Calu3 (cell line): ENCODE measurements at regions not wholly inside any gene's neighbourhood (a gene's known extent, or its start where the extent isn't known, plus 50 kb on each side); places are given as distances from the start of the nearest gene placed in this dataset.
A peak's percentile ranks its signal among the peaks of the same experiment; 100 is the strongest.

Experiments used
- BruUV-seq: library from RNA; stranded (reverse); fragments of 400-500 nt; replicated peaks from 2 replicates; lab custom pipeline; 2021; lab: Mats Ljungman, UMichigan
- CTCF ChIA-PET: fragments of 300-600 bp; sonication (Branson Sonifier 250); formaldehyde crosslinking; loops from one replicate; lab custom pipeline; 2022; ENCODE audit warnings: antibody characterized with exemption; lab: Charles Lee
- DNase-seq: peaks from one replicate; pipeline ENCODE4 v3.0.0; 2022
- H3K27ac Mint-ChIP-seq: one replicate; pipeline ENCODE4 v1.8.0; 2022; ENCODE audit warnings: mixed read lengths; ENCODE audit not compliant: unreplicated experiment
- H3K27me3 Mint-ChIP-seq: one replicate; pipeline ENCODE4 v1.8.0; 2022; ENCODE audit warnings: mixed read lengths; ENCODE audit not compliant: unreplicated experiment
- H3K36me3 Mint-ChIP-seq: one replicate; pipeline ENCODE4 v1.8.0; 2022; ENCODE audit warnings: mild to moderate bottlenecking, moderate library complexity, mixed read lengths; ENCODE audit not compliant: insufficient read depth, unreplicated experiment
- H3K4me1 Mint-ChIP-seq: one replicate; pipeline ENCODE4 v1.8.0; 2022; ENCODE audit warnings: mild to moderate bottlenecking, low read depth, mixed read lengths; ENCODE audit not compliant: unreplicated experiment
- H3K4me3 Mint-ChIP-seq: one replicate; pipeline ENCODE4 v1.8.0; 2022; ENCODE audit warnings: mild to moderate bottlenecking, low read depth, moderate library complexity, mixed read lengths; ENCODE audit not compliant: unreplicated experiment
- H3K9me3 Mint-ChIP-seq: one replicate; pipeline ENCODE4 v1.8.0; 2022; ENCODE audit warnings: low read depth, mixed read lengths; ENCODE audit not compliant: unreplicated experiment
- intact Hi-C: fragments of 100-400 bp; cut with micrococcal nuclease; formaldehyde crosslinking; loops from one replicate; pipeline ENCODE4 v1.10.0; 2022; ENCODE audit not compliant: unreplicated experiment
- TF ChIP-seq, protein P1 (sequence below): fragments of 200-600 bp; IDR thresholded peaks from one replicate; pipeline ENCODE4 v1.8.0; 2022; ENCODE audit warnings: antibody characterized with exemption; ENCODE audit not compliant: unreplicated experiment

DNA sequence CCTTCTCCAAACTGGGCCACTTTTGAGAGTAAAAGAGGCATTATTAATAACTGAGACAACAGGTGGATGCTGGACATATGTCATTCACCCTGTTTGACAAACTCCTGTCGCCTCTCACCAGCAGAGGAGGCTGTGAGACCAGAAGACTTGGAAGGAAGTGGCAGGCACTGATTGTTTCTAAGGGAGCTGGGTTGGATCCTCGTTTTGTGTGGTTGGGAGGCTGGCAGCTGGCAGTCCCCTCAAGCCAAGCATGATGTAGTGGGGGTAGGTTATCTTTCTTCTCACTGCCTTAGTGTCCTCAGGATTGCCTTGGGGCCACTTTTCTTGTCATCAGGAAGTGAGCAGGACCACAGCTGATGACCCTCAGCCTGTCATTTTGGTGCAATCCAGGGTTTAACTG, 86.5 kb upstream of the KCNJ15 start:
- H3K36me3 Mint-ChIP-seq: peaks cover 4% of the 10 kb centered on the region
- peak; percentile 52 for DNase-seq
- intact Hi-C loops: loop anchor here (1.0 to 2.0 kb wide), 4 partner anchors 49 to 186 kb away; no protein-coding TSS in a partner anchor
- TF ChIP-seq, protein P1, sequence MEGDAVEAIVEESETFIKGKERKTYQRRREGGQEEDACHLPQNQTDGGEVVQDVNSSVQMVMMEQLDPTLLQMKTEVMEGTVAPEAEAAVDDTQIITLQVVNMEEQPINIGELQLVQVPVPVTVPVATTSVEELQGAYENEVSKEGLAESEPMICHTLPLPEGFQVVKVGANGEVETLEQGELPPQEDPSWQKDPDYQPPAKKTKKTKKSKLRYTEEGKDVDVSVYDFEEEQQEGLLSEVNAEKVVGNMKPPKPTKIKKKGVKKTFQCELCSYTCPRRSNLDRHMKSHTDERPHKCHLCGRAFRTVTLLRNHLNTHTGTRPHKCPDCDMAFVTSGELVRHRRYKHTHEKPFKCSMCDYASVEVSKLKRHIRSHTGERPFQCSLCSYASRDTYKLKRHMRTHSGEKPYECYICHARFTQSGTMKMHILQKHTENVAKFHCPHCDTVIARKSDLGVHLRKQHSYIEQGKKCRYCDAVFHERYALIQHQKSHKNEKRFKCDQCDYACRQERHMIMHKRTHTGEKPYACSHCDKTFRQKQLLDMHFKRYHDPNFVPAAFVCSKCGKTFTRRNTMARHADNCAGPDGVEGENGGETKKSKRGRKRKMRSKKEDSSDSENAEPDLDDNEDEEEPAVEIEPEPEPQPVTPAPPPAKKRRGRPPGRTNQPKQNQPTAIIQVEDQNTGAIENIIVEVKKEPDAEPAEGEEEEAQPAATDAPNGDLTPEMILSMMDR: no peak
- H3K27me3 Mint-ChIP-seq: no peaks in the 10 kb centered on the region
- no peak overlapping the region for H3K27ac Mint-ChIP-seq
- CTCF ChIA-PET: interaction anchor here (0.7 to 3.1 kb wide), 10 partner anchors 47 to 185 kb away, joined by 3 to 73 read pairs (median 5); partner anchors contain the start of gene KCNJ15
- no peak overlapping the region for H3K4me3 Mint-ChIP-seq
- BruUV-seq: no TSS peak
- no peaks in the 10 kb centered on the region for H3K9me3 Mint-ChIP-seq
- peaks cover 27% of the 10 kb centered on the region for H3K4me1 Mint-ChIP-seq

DNA sequence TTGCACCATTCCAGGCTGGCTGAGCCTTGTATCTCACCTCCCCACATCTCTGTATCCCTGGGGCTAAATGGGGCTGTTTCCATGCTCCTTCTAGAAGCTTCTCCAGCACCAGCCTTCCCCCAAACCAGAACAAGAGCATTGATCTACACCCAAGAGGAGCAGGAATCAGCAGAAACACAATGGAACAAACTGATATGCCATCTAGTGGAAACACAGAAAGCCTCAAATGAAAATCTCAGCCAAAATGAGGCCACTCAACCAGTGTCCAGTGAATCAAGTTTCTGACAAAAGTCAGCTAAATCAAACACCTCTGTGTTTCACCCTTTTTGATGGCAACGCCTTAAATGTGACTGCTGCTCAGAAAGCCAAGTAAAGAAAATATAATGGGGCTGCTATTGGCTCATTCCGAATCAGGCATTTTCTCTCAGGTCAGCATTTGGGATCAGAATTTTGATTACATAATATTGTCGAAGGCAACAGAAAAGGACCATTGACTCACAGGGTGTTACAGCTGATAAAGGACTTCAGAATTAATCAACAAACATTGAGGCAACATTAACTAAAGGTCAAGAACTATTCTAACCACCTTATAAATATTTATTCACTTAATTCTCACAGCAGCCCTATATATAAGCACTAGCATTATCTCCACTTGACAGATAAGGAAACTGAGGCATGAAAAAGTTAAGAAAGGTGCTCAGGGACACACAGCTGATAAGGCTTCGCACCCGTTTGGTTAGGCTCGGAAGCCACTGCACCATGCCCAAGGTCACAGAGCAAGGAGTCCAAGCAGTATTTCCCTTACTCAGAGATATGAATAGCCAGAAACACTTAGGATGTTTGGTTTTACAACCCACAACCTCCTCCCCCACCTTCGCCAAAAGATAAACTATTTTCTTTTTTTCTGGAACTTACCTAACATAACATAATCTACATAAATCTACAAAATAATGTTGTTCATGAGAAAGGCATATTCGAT, 85.8 kb upstream of the KCNJ15 start:
- TF ChIP-seq, protein P1: no peak
- intact Hi-C loops: loop anchor here (1.0 to 2.0 kb wide), 4 partner anchors 48 to 185 kb away; no protein-coding TSS in a partner anchor
- Mint-ChIP-seq H3K4me3 (no peak overlapping the region), H3K27me3 (no peaks in the 10 kb centered on the region), H3K36me3 (peaks cover 4% of the 10 kb centered on the region), H3K27ac (peak overlapping the region; percentile 25), H3K9me3 (no peaks in the 10 kb centered on the region), H3K4me1 (peaks cover 27% of the 10 kb centered on the region)
- BruUV-seq: no TSS peak
- DNase-seq: no peak
- CTCF ChIA-PET: interaction anchor here (0.7 to 3.1 kb wide), 13 partner anchors 9 to 184 kb away, joined by 3 to 73 read pairs (median 4); partner anchors contain the start of gene KCNJ15

DNA sequence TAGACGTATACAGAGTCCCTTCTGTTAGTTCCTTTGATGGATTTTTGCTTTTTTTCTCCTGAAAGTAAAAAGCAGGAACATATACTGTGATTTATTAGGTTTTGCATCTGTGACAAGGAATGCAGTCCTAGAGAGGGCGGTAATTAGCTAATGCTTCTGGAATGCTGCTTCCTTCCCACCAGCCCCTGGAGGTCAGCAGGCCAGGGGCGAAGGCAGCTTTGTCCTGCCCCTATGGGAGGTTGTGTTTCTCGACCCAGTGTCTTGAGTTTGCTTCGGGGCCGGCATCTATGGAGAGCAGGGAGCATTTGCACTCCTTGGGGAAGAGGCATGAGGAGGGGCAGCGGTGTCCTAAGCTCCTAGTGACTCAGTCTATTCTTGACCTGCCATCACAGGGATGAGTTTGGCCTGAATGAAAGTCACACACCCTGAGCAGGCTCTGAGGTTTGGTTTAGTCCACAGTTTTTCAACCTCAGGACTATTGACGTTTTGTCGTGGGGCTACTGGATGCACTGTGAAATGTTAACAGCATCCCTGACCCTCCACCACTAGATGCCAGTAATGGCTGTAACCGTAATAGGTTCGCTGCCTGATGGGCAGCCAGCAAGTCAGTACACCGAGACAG, 85.0 kb upstream of the KCNJ15 start:
- Mint-ChIP-seq H3K4me3 (no peak overlapping the region), H3K27ac (peak overlapping the region; percentile 25), H3K27me3 (no peaks in the 10 kb centered on the region), H3K4me1 (peaks cover 27% of the 10 kb centered on the region), H3K36me3 (peaks cover 4% of the 10 kb centered on the region), H3K9me3 (no peaks in the 10 kb centered on the region)
- intact Hi-C loops: loop anchor here (2.0 kb wide), 2 partner anchors 47 to 69 kb away; no protein-coding TSS in a partner anchor
- BruUV-seq: no TSS peak
- TF ChIP-seq, protein P1: no peak
- CTCF ChIA-PET: interaction anchor here (1.0 to 3.1 kb wide), 6 partner anchors 8 to 180 kb away, joined by 3 to 73 read pairs (median 4); no protein-coding TSS in a partner anchor
- peak; percentile 35 for DNase-seq

DNA sequence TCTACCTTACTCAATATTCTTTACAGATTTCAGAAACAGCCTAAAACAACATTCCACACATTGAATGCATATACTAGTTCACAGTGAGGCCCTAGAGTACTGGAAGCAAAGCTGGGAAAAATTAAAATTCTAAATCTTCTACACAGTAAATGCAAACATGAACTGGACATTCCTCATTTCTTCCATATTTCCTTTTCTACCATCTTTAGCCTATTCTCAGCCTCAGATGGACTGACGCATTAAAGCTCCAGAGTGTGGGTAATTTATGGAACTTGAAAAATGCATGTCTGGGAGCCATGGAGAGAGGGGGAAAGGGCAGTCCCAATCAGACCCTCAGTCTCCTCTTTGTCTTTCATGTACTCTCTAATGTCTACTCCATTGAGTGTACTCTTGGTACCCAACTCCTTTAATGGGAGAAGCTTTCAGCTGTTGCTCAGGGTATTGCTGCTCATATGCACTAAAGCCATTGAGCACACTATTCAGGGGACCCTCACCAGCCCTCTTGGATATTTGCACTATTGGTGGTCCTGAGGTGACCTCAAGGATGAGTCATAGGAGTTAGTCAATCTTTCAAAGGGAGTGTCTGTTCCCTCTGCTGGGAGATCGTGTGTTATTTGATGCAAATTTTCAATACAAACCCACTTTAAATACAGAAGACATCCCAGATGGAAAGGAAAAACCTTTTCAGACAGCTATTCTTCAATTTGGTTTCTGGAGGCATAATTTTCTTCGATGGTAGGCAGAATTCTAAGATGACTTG, 83.3 kb upstream of the KCNJ15 start:
- intact Hi-C loops: no loop called here
- CTCF ChIA-PET: interaction anchor here (0.8 kb wide), 1 partner anchor 67 kb away, joined by 4 read pairs; no protein-coding TSS in a partner anchor
- no peak for DNase-seq
- Mint-ChIP-seq H3K4me3 (no peak overlapping the region), H3K27me3 (no peaks in the 10 kb centered on the region), H3K36me3 (peaks cover 4% of the 10 kb centered on the region), H3K9me3 (peaks cover 3% of the 10 kb centered on the region), H3K4me1 (peaks cover 27% of the 10 kb centered on the region), H3K27ac (no peak overlapping the region)
- TF ChIP-seq, protein P1: no peak
- no TSS peak for BruUV-seq
